NT2/D1 (cell line): ENCODE measurements at regions not wholly inside any gene's neighbourhood (a gene's known extent, or its start where the extent isn't known, plus 50 kb on each side); places are given as distances from the start of the nearest gene placed in this dataset.

Source experiments
- SUZ12 ChIP-seq: IDR thresholded peaks from 2 replicates; pipeline ENCODE4 v1.6.1; 2011; ENCODE audit not compliant: insufficient read length, insufficient read depth; ENCODE audit errors: extremely low read depth
- YY1 ChIP-seq: IDR thresholded peaks from 2 replicates; pipeline ENCODE4 v1.6.1; 2011; ENCODE audit not compliant: insufficient read length, insufficient read depth
- ZNF274 ChIP-seq: IDR thresholded peaks from 2 replicates; pipeline ENCODE4 v1.6.1; 2011; ENCODE audit warnings: mild to moderate bottlenecking, low read depth, low read length

- TF ChIP-seq ZNF274: no peak
- no peak for TF ChIP-seq SUZ12
- no peak for TF ChIP-seq YY1
Observed at GRCh38 chr6:21791581-21791980, 198.0 kb downstream of the SOX4 start.
